ENCODE measurements at regions not wholly inside any gene's neighbourhood (a gene's known extent, or its start where the extent isn't known, plus 50 kb on each side); places are given as distances from the start of the nearest gene placed in this dataset.

- Histone ChIP-seq H3K18ac (ENCODE audit: extremely low read depth, low read length) (no peak overlapping the region; the same call in 1 of the 2 replicates), H3K14ac (ENCODE audit: insufficient read length) (no peak overlapping the region), H2BK12ac (ENCODE audit: low read depth, low read length) (0 out of 2 replicates have a peak overlapping the region, but pooled peaks have one; percentile 27), H4K5ac (ENCODE audit: insufficient read length, low read depth, low read length) (no peak overlapping the region), H3K4me2 (ENCODE audit: insufficient read depth in 1 of 2, low read depth in 2 of 2, low read length in 2 of 2) (no peak overlapping the region), H2BK120ac (replicated peaks; ENCODE audit: low read depth, low read length) (no peak overlapping the region), H3K36me3 (ENCODE audit: control insufficient read depth in 2 of 4, insufficient read depth in 4 of 4, low read length in 3 of 4) (no peaks in the 10 kb centered on the region), H4K8ac (ENCODE audit: extremely low read depth, insufficient read depth, low read length) (no peak overlapping the region), H4K20me1 (replicated peaks in 1 of 2; ENCODE audit: control insufficient read depth in 1 of 2, insufficient read depth in 2 of 2, low read length in 2 of 2) (no peaks in the 10 kb centered on the region), H3K79me1 (ENCODE audit: low read depth, low read length) (no peaks in the 10 kb centered on the region; the same call in 1 of the 2 replicates), H3K79me2 (ENCODE audit: control insufficient read depth in 1 of 2, insufficient read depth in 2 of 2, low read length in 2 of 2) (no peaks in the 10 kb centered on the region), H3K56ac (replicated peaks; ENCODE audit: insufficient read length, low read depth, low read length) (no peak overlapping the region), H3K23me2 (ENCODE audit: low read depth, low read length) (peaks cover 5% of the 10 kb centered on the region; the same call in 1 of the 2 replicates), H4K91ac (replicated peaks; ENCODE audit: insufficient read length, low read length) (no peak overlapping the region), H2AFZ (ENCODE audit: low read length) (no peak overlapping the region), H3K9ac (replicated peaks in 1 of 4; ENCODE audit: extremely low read depth in 1 of 4, low read depth in 3 of 4, low read length in 3 of 4) (no peak overlapping the region), H3K23ac (ENCODE audit: insufficient read length) (no peak overlapping the region), H3K4me3 (ENCODE audit: extremely low read depth in 1 of 4, insufficient read depth in 2 of 4, low read depth in 3 of 4, low read length in 4 of 4) (no peak overlapping the region), H2BK15ac (ENCODE audit: low read length) (no peak overlapping the region), H3K27me3 (replicated peaks in 1 of 4; ENCODE audit: control insufficient read depth in 3 of 4, extremely low read depth in 1 of 4, insufficient read depth in 3 of 4, low read length in 3 of 4) (no peaks in the 10 kb centered on the region), H3K4me1 (replicated peaks in 1 of 4; ENCODE audit: control insufficient read depth in 3 of 4, insufficient read depth in 4 of 4, low read length in 3 of 4) (no peaks in the 10 kb centered on the region; a peak in 1 of 7 replicates), H2BK20ac (ENCODE audit: low read length) (no peak overlapping the region), H2BK5ac (ENCODE audit: low read depth, low read length) (0 out of 2 replicates have a peak overlapping the region, but pooled peaks have one; percentile 49), H3K27ac (ENCODE audit: low read depth, low read length) (no peak overlapping the region), H3K4ac (replicated peaks; ENCODE audit: insufficient read length, low read depth, low read length) (no peak overlapping the region), H2AK5ac (ENCODE audit: low read depth, low read length) (no peak overlapping the region), H3K9me3 (ENCODE audit: insufficient read depth in 2 of 2, low read depth in 1 of 2, low read length in 1 of 2) (no peaks in the 10 kb centered on the region; a peak in 1 of 4 replicates)
- FAIRE-seq (no peak), DNase-seq (ENCODE audit: low read depth in 1 of 2, low spot score in 2 of 2) (peak in 1 of 2 experiments; percentile 42)
- WGBS, 2 experiments (ENCODE audit: extremely low coverage in 1 of 2, insufficient coverage in 1 of 2, insufficient read length in 1 of 2, insufficient replicate concordance in 2 of 2, low coverage in 1 of 2, low lambda C conversion rate in 2 of 2, missing lambda C conversion rate in 1 of 2): 93% methylated on average over 17 of the region's 17 CpGs; no CpG with 5 or more reads in 1 of the 2 experiments
- CTCF ChIA-PET (ENCODE audit: partially characterized antibody): interaction anchor here (0.8 to 1.7 kb wide), 6 partner anchors 13 to 303 kb away, joined by 3 to 5 read pairs (median 4); no protein-coding TSS in a partner anchor
- POLR2A ChIA-PET (ENCODE audit: partially characterized antibody): no interaction called here
- TF ChIP-seq E2F6 (IDR thresholded peaks at IDR 0.05): no peak
- TF ChIP-seq ZNF274 (IDR thresholded peaks at IDR 0.05; ENCODE audit: borderline replicate concordance, extremely low read depth, low read length): no peak
- no peak for TF ChIP-seq KDM1A (IDR thresholded peaks at IDR 0.05; ENCODE audit: borderline replicate concordance, low read length)
- TF ChIP-seq TEAD4 (IDR thresholded peaks at IDR 0.05; ENCODE audit: low read depth, low read length): no peak
- no peak for TF ChIP-seq EZH2 (IDR thresholded peaks at IDR 0.05; ENCODE audit: low read depth, low read length, severe bottlenecking)
- TF ChIP-seq SP4 (IDR thresholded peaks at IDR 0.05; ENCODE audit: low read length): no peak
- no peak for TF ChIP-seq YY1 (IDR thresholded peaks at IDR 0.05; ENCODE audit: low read depth, low read length)
- no peak for TF ChIP-seq FOSL1 (IDR thresholded peaks at IDR 0.05; ENCODE audit: insufficient read depth, low read depth, low read length)
- no peak for TF ChIP-seq JUN (IDR thresholded peaks at IDR 0.05; ENCODE audit: low read depth, low read length)
- no peak for TF ChIP-seq SRF (IDR thresholded peaks at IDR 0.05; ENCODE audit: low read depth, low read length)
- TF ChIP-seq RNF2 (IDR thresholded peaks at IDR 0.05; ENCODE audit: borderline replicate concordance, low read depth, low read length, missing control alignments, poor library complexity, severe bottlenecking): no peak
- no peak for TF ChIP-seq GABPA (IDR thresholded peaks at IDR 0.05; ENCODE audit: borderline replicate concordance, insufficient read depth, low read length)
These were observed 197.6 kb downstream of the DLL1 start for GRCh38 chr6:170093276-170093657.

Data from H1 (cell line).